Fibroblast of lung (primary cell): ENCODE measurements at regions not wholly inside any gene's neighbourhood (a gene's known extent, or its start where the extent isn't known, plus 50 kb on each side); places are given as distances from the start of the nearest gene placed in this dataset.

Experiments used
- CTCF ChIP-seq, 2 donors: IDR thresholded peaks in 1 of 2; conservative IDR thresholded peaks in 1 of 2; 1 replicate in 1 of 2; 2 replicates in 1 of 2; pipeline ENCODE4 v1.5.1; 2011 to 2012; ENCODE audit warnings: low read length in 2 of 2, control low read depth in 1 of 2, inconsistent platforms in 1 of 2, low read depth in 1 of 2, mild to moderate bottlenecking in 1 of 2
- EZH2 ChIP-seq: IDR thresholded peaks from 2 replicates; pipeline ENCODE4 v1.5.1; 2012; ENCODE audit warnings: low read length, control low read depth, mild to moderate bottlenecking; ENCODE audit errors: missing control alignments

GRCh38 chr2:65579506-65580235, 147.3 kb upstream of the SPRED2 start:
- TF ChIP-seq CTCF (conservative IDR thresholded peaks at IDR 0.05 in 1 of 2, IDR thresholded peaks at IDR 0.05 in 1 of 2; ENCODE audit: low read depth in 1 of 2, low read length in 2 of 2) (no peak), EZH2 (no peak)
